Karpas-422 (cell line): ENCODE measurements at regions not wholly inside any gene's neighbourhood (a gene's known extent, or its start where the extent isn't known, plus 50 kb on each side); places are given as distances from the start of the nearest gene placed in this dataset.

Experiments
- DNase-seq: peaks from one replicate; pipeline ENCODE4 v3.0.0-alpha.2; 2015
- H2AFZ ChIP-seq: fragments of 200-600 bp; sonication (generic); 2 replicates; pipeline ENCODE4 v1.6.1; 2014; ENCODE audit warnings: antibody characterized with exemption, low read length, mixed read lengths
- H3K27ac ChIP-seq: fragments of 200-600 bp; sonication (generic); 2 replicates; pipeline ENCODE4 v1.5.1; 2014; ENCODE audit warnings: mild to moderate bottlenecking, low read length, moderate library complexity
- H3K27me3 ChIP-seq: fragments of 200-600 bp; sonication (generic); 2 replicates; pipeline ENCODE4 v1.6.1; 2014; ENCODE audit warnings: low read length, mixed read lengths
- H3K36me3 ChIP-seq: fragments of 200-600 bp; sonication (generic); 2 replicates; pipeline ENCODE4 v1.6.1; 2014; ENCODE audit warnings: low read length, mixed read lengths; ENCODE audit not compliant: insufficient read depth
- H3K4me1 ChIP-seq: fragments of 200-600 bp; sonication (generic); 2 replicates; pipeline ENCODE4 v1.6.1; 2014; ENCODE audit warnings: mild to moderate bottlenecking, low read length, mixed read lengths
- H3K4me2 ChIP-seq: fragments of 200-600 bp; sonication (generic); 2 replicates; pipeline ENCODE4 v1.6.1; 2014; ENCODE audit warnings: low read length, low read depth, mild to moderate bottlenecking; ENCODE audit not compliant: poor library complexity, severe bottlenecking
- H3K4me3 ChIP-seq: fragments of 200-600 bp; sonication (generic); 2 replicates; pipeline ENCODE4 v1.5.1; 2014; ENCODE audit warnings: mild to moderate bottlenecking, antibody characterized with exemption, low read length, mixed read lengths
- H3K79me2 ChIP-seq: fragments of 200-600 bp; sonication (generic); 2 replicates; pipeline ENCODE4 v1.6.1; 2014; ENCODE audit warnings: mild to moderate bottlenecking, low read length, mixed read lengths
- H3K9ac ChIP-seq: fragments of 200-600 bp; sonication (generic); 2 replicates; pipeline ENCODE4 v1.6.0; 2014; ENCODE audit warnings: low read length
- H3K9me2 ChIP-seq: fragments of 200-600 bp; sonication (generic), shearing (Covaris generic); replicated peaks from 2 replicates; pipeline ENCODE4 v1.6.0; 2014; ENCODE audit warnings: mild to moderate bottlenecking, low read length, moderate library complexity; ENCODE audit not compliant: insufficient read depth
- H3K9me3 ChIP-seq: fragments of 300-700, 200-600 bp; sonication (generic); 2 replicates; pipeline ENCODE4 v1.6.1; 2014; ENCODE audit warnings: low read length, mixed read lengths
- H4K20me1 ChIP-seq: fragments of 200-600 bp; sonication (generic); 2 replicates; pipeline ENCODE4 v1.6.1; 2014; ENCODE audit warnings: mild to moderate bottlenecking, antibody characterized with exemption, low read length, low read depth; ENCODE audit not compliant: insufficient read depth

DNA sequence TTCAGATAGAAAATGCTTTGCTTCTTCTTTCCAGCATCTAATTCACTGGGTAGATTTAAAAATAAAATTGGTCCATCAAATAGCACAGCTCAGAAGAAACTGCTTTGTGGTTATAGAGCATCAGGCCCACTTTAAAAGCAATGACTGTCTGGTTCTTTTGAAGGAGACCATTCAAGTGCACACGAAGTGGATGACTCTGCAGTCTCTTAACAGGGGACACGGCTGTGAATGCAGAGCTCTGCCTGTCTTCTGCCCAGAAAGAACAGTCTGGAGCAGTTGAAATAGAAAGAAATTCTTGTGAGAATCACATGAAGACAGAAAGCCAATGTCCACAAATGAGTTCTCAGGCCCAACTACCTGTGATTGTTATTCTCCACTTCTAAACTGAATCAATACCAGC, 138.7 kb upstream of the PLEKHA5 start:
- Histone ChIP-seq H3K4me2 (no peak overlapping the region), H2AFZ (no peak overlapping the region), H3K9ac (no peak overlapping the region), H3K4me3 (no peak overlapping the region), H3K4me1 (no peaks in the 10 kb centered on the region), H3K9me2 (no peaks in the 10 kb centered on the region), H3K36me3 (no peaks in the 10 kb centered on the region), H3K9me3 (no peaks in the 10 kb centered on the region), H3K79me2 (no peaks in the 10 kb centered on the region), H3K27ac (no peak overlapping the region), H4K20me1 (no peaks in the 10 kb centered on the region), H3K27me3 (no peaks in the 10 kb centered on the region)
- DNase-seq = no peak

DNA sequence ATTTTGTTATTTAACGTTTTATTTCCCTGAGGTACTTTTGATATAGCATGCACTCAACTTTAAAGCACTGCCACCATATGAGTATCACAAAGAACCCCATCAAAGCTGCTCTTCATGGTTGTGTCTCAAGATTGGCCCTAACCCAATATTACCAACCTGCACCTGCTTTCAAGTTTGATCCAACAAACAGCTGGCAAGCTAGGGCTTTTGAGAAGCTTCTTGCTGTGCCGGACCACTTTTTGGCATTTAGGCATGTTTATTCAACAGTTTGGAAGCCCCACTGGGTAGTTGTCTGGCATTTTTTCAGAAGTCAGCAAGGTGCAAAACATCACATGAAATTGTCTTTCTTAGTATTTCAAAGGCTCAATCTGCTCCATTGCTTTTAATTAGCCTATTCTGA, 137.2 kb upstream of the PLEKHA5 start:
- H3K27ac ChIP-seq = no peak overlapping the region
- H3K4me3 ChIP-seq = no peak overlapping the region
- no peaks in the 10 kb centered on the region for H3K36me3 ChIP-seq
- H3K9me3 ChIP-seq = no peaks in the 10 kb centered on the region
- H3K9me2 ChIP-seq = no peaks in the 10 kb centered on the region
- H3K4me2 ChIP-seq = no peak overlapping the region
- H4K20me1 ChIP-seq = no peaks in the 10 kb centered on the region
- H2AFZ ChIP-seq = no peak overlapping the region
- no peak overlapping the region for H3K9ac ChIP-seq
- no peak for DNase-seq
- H3K27me3 ChIP-seq = no peaks in the 10 kb centered on the region
- H3K79me2 ChIP-seq = no peaks in the 10 kb centered on the region
- no peaks in the 10 kb centered on the region for H3K4me1 ChIP-seq

DNA sequence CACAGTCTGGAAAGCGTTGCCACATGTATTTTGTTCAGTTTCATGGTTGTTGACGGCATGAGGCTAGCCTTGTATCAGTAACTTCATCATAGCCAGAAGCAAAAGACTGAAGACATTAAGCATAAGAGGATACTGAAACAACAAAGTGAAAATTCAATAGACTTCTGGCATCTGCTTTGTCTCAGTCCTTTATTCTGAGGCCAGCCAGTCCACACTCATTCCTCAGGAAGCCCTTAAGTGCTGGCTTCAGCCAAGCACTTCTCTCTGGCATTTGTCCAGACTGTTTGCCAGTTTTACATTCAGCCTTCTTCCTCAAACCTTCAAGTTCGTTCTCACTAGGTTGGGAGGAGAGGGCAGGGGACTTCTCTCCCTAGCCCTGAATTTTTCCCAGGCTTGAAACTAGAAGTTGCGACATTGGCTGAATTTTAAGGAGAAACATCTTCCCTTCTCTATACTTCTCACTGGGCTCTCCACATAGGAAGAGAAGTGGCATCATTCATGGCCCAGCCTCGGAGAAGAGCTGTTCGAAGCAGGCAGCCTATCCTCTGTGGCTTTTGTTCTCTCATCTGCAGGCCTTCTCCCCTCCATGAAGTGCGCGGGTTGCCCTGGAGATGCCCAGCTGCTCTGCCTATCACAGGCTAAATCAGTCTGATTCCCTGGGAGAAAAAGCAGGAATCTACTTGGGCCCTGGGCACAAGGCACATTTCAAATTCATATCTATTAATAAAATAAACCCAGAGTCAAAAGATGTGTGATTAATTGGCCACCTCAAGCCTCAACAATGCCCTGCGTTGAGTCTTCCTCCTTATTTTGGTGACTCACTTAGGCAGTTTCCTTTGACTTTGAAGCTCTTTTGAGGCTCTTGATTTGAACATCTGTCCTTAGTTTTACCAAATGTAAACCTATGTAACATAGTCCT, 130.9 kb upstream of the PLEKHA5 start:
- no peak overlapping the region for H3K27ac ChIP-seq
- no peaks in the 10 kb centered on the region for H3K9me3 ChIP-seq
- H3K4me1 ChIP-seq = no peaks in the 10 kb centered on the region
- DNase-seq = no peak
- H3K9ac ChIP-seq = no peak overlapping the region
- H2AFZ ChIP-seq = no peak overlapping the region
- H3K4me2 ChIP-seq = no peak overlapping the region
- no peaks in the 10 kb centered on the region for H3K79me2 ChIP-seq
- no peaks in the 10 kb centered on the region for H3K27me3 ChIP-seq
- H3K36me3 ChIP-seq = no peaks in the 10 kb centered on the region
- H4K20me1 ChIP-seq = no peaks in the 10 kb centered on the region
- H3K4me3 ChIP-seq = no peak overlapping the region
- H3K9me2 ChIP-seq = no peaks in the 10 kb centered on the region

DNA sequence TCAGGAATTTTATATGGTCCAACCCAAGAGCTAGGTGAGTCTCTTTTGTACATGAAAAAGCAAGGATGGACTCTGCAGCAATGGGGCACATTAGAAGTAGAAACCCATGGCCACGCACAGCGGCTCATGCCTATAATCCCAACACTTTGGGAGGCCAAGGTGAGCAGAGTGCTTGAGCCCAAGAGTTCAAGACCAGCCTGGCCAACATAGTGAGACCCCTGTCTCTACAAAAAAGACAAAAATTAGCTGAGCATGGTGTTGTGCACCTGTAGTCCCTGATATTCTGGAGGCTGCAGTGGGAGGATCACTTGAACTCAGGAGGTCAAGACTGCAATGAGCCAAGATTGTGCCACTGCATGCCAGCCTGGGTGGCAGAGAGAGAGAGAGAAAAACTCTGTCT, 128.7 kb upstream of the PLEKHA5 start:
- no peaks in the 10 kb centered on the region for H4K20me1 ChIP-seq
- no peak overlapping the region for H3K4me2 ChIP-seq
- no peaks in the 10 kb centered on the region for H3K79me2 ChIP-seq
- no peaks in the 10 kb centered on the region for H3K36me3 ChIP-seq
- H3K9me3 ChIP-seq = no peaks in the 10 kb centered on the region
- no peaks in the 10 kb centered on the region for H3K9me2 ChIP-seq
- no peak for DNase-seq
- no peak overlapping the region for H3K9ac ChIP-seq
- no peaks in the 10 kb centered on the region for H3K27me3 ChIP-seq
- H3K4me1 ChIP-seq = no peaks in the 10 kb centered on the region
- no peak overlapping the region for H2AFZ ChIP-seq
- no peak overlapping the region for H3K27ac ChIP-seq
- no peak overlapping the region for H3K4me3 ChIP-seq

DNA sequence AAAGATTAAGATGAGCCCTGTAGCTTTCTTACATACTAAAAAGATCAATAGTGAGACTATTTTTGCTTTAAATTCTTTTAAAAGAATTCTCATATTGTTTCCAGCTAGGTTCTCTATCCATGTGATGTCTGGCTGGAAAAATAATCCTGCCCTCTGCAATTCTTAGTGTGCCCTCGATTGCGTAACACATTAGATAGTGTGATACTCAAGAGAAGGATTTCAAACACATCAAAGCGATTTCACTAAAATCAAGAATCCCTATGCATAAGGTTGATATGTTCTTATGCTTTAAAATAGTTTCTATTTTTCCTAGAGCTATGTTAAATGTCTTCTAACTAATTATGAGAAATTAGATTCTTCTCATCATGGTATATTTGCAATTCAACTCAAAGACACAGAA, 127.3 kb upstream of the PLEKHA5 start:
- Histone ChIP-seq H3K4me2 (no peak overlapping the region), H3K9me3 (no peaks in the 10 kb centered on the region), H3K4me3 (no peak overlapping the region), H3K9ac (no peak overlapping the region), H3K36me3 (no peaks in the 10 kb centered on the region), H3K79me2 (no peaks in the 10 kb centered on the region), H3K27ac (no peak overlapping the region), H4K20me1 (no peaks in the 10 kb centered on the region), H3K27me3 (no peaks in the 10 kb centered on the region), H3K9me2 (no peaks in the 10 kb centered on the region), H2AFZ (no peak overlapping the region), H3K4me1 (no peaks in the 10 kb centered on the region)
- no peak for DNase-seq

DNA sequence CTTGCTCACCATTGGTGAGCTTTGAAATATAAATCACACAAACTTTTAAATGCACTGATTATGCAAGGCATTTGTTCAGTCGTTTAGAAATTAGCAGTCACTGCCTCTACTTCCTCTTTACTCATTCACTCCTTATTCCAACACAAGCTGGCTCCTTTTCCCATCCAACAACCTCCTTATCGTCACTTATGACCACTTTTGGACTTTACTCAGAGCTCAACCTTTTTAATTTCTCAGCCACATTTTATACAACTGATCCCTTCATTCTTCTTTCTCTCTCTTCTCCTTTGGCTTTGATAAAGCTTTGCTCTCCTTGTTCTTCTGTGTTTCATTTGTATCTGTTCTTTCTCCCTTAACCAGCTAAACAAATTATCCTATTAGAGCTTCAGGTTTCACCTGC, 126.4 kb upstream of the PLEKHA5 start:
- H2AFZ ChIP-seq = no peak overlapping the region
- no peak overlapping the region for H3K4me3 ChIP-seq
- no peak overlapping the region for H3K9ac ChIP-seq
- H3K9me2 ChIP-seq = no peaks in the 10 kb centered on the region
- DNase-seq = no peak
- H3K27ac ChIP-seq = no peak overlapping the region
- no peaks in the 10 kb centered on the region for H3K79me2 ChIP-seq
- H3K36me3 ChIP-seq = no peaks in the 10 kb centered on the region
- no peaks in the 10 kb centered on the region for H4K20me1 ChIP-seq
- H3K4me2 ChIP-seq = no peak overlapping the region
- H3K4me1 ChIP-seq = no peaks in the 10 kb centered on the region
- H3K9me3 ChIP-seq = no peaks in the 10 kb centered on the region
- H3K27me3 ChIP-seq = no peaks in the 10 kb centered on the region

DNA sequence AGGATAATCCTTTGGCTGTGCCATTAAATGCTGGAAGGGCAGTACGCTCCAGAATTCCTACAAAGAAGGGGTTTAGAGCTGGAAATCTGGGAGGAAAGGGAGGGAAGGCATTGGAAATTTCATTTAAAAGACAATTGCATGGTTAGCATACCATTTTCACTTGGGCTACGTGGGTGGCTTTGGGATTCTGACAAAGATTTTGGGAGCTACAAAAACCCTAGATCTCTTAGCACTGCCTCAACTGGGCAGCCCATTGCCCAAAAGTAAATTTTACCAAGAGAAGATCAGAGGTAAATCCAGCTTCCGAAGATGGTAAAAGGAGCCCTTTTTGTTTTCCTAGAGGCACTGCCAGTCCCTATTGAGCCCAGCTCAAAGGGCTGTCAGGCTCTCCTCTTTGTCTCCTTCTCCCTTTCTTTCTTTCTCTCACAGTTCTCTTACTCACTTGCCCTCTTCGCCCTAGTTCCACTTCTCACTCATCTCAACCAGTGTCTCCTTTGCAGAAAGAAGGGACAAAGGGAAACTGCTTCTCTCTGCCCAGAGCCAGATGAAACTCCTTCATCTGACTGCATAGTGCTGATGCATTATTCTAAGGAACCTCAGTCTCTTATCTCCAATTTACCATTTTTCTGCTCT, 125.4 kb upstream of the PLEKHA5 start:
- no peak overlapping the region for H3K9ac ChIP-seq
- H2AFZ ChIP-seq = no peak overlapping the region
- H3K4me1 ChIP-seq = no peaks in the 10 kb centered on the region
- H3K9me3 ChIP-seq = no peaks in the 10 kb centered on the region
- H3K79me2 ChIP-seq = no peaks in the 10 kb centered on the region
- H3K9me2 ChIP-seq = no peaks in the 10 kb centered on the region
- no peaks in the 10 kb centered on the region for H3K27me3 ChIP-seq
- DNase-seq = no peak
- H3K4me3 ChIP-seq = no peak overlapping the region
- no peaks in the 10 kb centered on the region for H4K20me1 ChIP-seq
- no peaks in the 10 kb centered on the region for H3K36me3 ChIP-seq
- H3K27ac ChIP-seq = no peak overlapping the region
- H3K4me2 ChIP-seq = no peak overlapping the region

DNA sequence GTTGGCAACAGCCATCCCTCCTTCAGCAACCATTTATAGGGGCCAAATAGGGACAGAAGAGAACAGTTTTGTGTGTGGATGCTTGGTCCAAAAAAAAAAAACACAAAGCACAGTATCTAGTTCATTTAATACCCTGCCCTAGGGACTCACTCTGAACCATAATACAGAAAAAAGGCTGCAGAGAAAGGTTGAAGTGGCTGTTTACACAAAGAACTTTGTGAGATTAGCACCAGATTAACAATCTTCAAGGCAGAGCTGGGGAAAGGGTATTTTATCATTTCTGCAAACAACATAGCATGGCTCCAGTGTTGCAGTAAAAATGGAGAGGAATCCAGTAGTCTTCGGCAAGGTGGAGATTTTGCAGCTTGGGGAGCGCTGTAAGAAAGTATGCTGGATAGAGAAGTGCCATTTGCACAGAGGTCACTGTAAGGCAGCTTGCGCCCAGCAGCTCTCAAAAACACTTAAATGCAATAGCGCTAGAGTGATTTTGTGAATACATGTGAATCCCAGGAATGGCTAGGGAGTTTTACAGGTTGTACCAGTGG, 124.2 kb upstream of the PLEKHA5 start:
- Histone ChIP-seq H4K20me1 (no peaks in the 10 kb centered on the region), H3K27me3 (no peaks in the 10 kb centered on the region), H2AFZ (no peak overlapping the region), H3K79me2 (no peaks in the 10 kb centered on the region), H3K9ac (no peak overlapping the region), H3K9me2 (no peaks in the 10 kb centered on the region), H3K27ac (no peak overlapping the region), H3K4me2 (no peak overlapping the region), H3K36me3 (no peaks in the 10 kb centered on the region), H3K9me3 (no peaks in the 10 kb centered on the region), H3K4me3 (no peak overlapping the region), H3K4me1 (no peaks in the 10 kb centered on the region)
- no peak for DNase-seq
